ENCODE measurements at regions not wholly inside any gene's neighbourhood (a gene's known extent, or its start where the extent isn't known, plus 50 kb on each side); places are given as distances from the start of the nearest gene placed in this dataset.

DNA sequence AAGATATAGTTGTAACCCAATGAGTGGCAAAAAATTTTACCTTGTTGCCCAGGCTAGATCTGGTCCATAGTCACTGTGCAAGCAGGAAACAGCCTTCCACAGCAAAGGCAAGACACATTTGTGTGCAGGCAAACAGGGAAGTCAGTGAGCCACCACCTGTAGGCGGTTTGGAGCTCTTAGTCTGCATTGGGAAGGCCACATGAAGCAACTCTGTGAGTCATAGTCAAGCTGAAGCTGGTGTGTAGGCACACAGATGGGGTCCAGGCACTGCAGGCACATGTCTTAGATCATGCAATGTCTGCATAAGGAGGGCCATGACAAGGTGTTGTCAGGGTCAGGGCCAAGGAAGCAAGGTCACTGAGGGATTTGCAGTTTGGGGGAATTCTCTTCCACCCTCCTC, 543.2 kb upstream of the EPHA7 start:
- TF ChIP-seq, protein P1, sequence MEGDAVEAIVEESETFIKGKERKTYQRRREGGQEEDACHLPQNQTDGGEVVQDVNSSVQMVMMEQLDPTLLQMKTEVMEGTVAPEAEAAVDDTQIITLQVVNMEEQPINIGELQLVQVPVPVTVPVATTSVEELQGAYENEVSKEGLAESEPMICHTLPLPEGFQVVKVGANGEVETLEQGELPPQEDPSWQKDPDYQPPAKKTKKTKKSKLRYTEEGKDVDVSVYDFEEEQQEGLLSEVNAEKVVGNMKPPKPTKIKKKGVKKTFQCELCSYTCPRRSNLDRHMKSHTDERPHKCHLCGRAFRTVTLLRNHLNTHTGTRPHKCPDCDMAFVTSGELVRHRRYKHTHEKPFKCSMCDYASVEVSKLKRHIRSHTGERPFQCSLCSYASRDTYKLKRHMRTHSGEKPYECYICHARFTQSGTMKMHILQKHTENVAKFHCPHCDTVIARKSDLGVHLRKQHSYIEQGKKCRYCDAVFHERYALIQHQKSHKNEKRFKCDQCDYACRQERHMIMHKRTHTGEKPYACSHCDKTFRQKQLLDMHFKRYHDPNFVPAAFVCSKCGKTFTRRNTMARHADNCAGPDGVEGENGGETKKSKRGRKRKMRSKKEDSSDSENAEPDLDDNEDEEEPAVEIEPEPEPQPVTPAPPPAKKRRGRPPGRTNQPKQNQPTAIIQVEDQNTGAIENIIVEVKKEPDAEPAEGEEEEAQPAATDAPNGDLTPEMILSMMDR (IDR thresholded peaks at IDR 0.05; ENCODE audit: poor library complexity), result no peak
- TF ChIP-seq EZH2phosphoT487 (IDR thresholded peaks at IDR 0.05; ENCODE audit: low read depth, severe bottlenecking, unreplicated experiment) (no peak), EZH2 (IDR thresholded peaks at IDR 0.05; ENCODE audit: borderline replicate concordance) (no peak)
